Body of pancreas (tissue), 4 donors: ENCODE measurements at regions not wholly inside any gene's neighbourhood (a gene's known extent, or its start where the extent isn't known, plus 50 kb on each side); places are given as distances from the start of the nearest gene placed in this dataset.

ENCODE experiments used
- CTCF ChIP-seq, 7 experiments: fragments of 450-650 bp in 4 of 7; fragments of 200-600 bp in 3 of 7; sonication (generic) in 3 of 7; IDR thresholded peaks; one replicate each; pipeline ENCODE4 v1.5.1; 2016 to 2019; ENCODE audit warnings: antibody characterized with exemption in 7 of 7
- POLR2A ChIP-seq, 3 donors: fragments of 450-650 bp; IDR thresholded peaks; one replicate each; pipeline ENCODE4 v1.6.1; 2016; ENCODE audit warnings: antibody characterized with exemption in 3 of 3, mild to moderate bottlenecking in 2 of 3

- TF ChIP-seq CTCF (IDR thresholded peaks at IDR 0.05) (no peak), POLR2A (IDR thresholded peaks at IDR 0.05) (no peak)
Measured at GRCh38 chr18:27824275-27824674, 352.7 kb downstream of the CDH2 start.
